Esophagus squamous epithelium (tissue), 5 donors: ENCODE measurements at regions not wholly inside any gene's neighbourhood (a gene's known extent, or its start where the extent isn't known, plus 50 kb on each side); places are given as distances from the start of the nearest gene placed in this dataset.

Source experiments
- DNase-seq: peaks from one replicate; lab custom pipeline; 2025; lab: John Stamatoyannopoulos, UW
- H3K27ac ChIP-seq, 4 donors: fragments of 200-600 bp; sonication (generic); one replicate each; pipeline ENCODE4 v1.5.1; 2016 to 2019; ENCODE audit warnings: mild to moderate bottlenecking in 1 of 4
- H3K27me3 ChIP-seq, 4 donors: fragments of 200-600 bp; sonication (generic); 1 replicate in 3 of 4; 2 replicates in 1 of 4; pipeline versions ENCODE4 v1.5.1 to v1.6.0; 2017 to 2021; ENCODE audit warnings: antibody characterized with exemption in 1 of 4
- H3K36me3 ChIP-seq, 3 donors: fragments of 200-600 bp; sonication (generic); one replicate each; pipeline ENCODE4 v1.5.1; 2016 to 2019
- H3K4me1 ChIP-seq, 3 donors: fragments of 200-600 bp; sonication (generic); one replicate each; pipeline ENCODE4 v1.5.1; 2017 to 2019
- H3K4me3 ChIP-seq, 4 donors: fragments of 200-600 bp; sonication (generic); 1 replicate in 3 of 4; 2 replicates in 1 of 4; pipeline ENCODE4 v1.5.1; 2016 to 2019; ENCODE audit warnings: mild to moderate bottlenecking in 2 of 4, moderate library complexity in 1 of 4
- H3K9me3 ChIP-seq, 3 donors: fragments of 200-600 bp; sonication (generic); one replicate each; pipeline ENCODE4 v1.5.1; 2016 to 2019
- CTCF ChIP-seq, 6 experiments: fragments of 450-650 bp in 4 of 6; fragments of 200-600 bp in 2 of 6; sonication (generic) in 2 of 6; IDR thresholded peaks; one replicate each; pipeline ENCODE4 v1.5.1; 2016 to 2019; ENCODE audit warnings: antibody characterized with exemption in 6 of 6, mild to moderate bottlenecking in 4 of 6, moderate library complexity in 4 of 6
- POLR2A ChIP-seq, 4 donors: fragments of 450-650 bp; IDR thresholded peaks; one replicate each; pipeline ENCODE4 v1.6.1; 2017; ENCODE audit warnings: antibody characterized with exemption in 4 of 4, mild to moderate bottlenecking in 4 of 4, moderate library complexity in 3 of 4
- WGBS, 2 donors: methylation state at CpG; one replicate each; pipeline ENCODE4 v1.1.5; 2018; 5-methylcytosine and 5-hydroxymethylcytosine counted together
- intact Hi-C: fragments of 100-400 bp; cut with DNase I; formaldehyde crosslinking; loops from one replicate; pipeline ENCODE4 v1.15.0; 2022
- donor health status: DM: yes; HTN: yes; CAD: no.

- no peak for DNase-seq
Observed at GRCh38 chr1:201703621-201704438, 125.1 kb upstream of the IPO9 start.

GRCh38 chr1:201704439-201704792 lies 124.5 kb upstream of the IPO9 start:
- Histone ChIP-seq H3K27ac (peak overlapping the region in 2 of 4 donors; percentile 69 to 73), H3K27me3 (peaks cover 0 to 4% (median 0%) of the 10 kb centered on the region in 4 donors), H3K36me3 (no peaks in the 10 kb centered on the region), H3K4me1 (peaks cover 10 to 38% (median 14%) of the 10 kb centered on the region in 3 donors), H3K4me3 (no peak overlapping the region), H3K9me3 (no peaks in the 10 kb centered on the region)
- no peak for TF ChIP-seq POLR2A (IDR thresholded peaks at IDR 0.05)
- peak in 2 of 6 experiments; percentile 5 to 10 for TF ChIP-seq CTCF (IDR thresholded peaks at IDR 0.05)
- no peak for DNase-seq
- no CpG with 5 or more reads among the region's 2 CpGs for WGBS, 2 donors
- intact Hi-C loops, result loop anchor here (2.0 kb wide), 1 partner anchor 146 kb away; no protein-coding TSS in a partner anchor

More at GRCh38 chr1:201703621-201704438, 125.1 kb upstream of the IPO9 start:
- TF ChIP-seq CTCF (IDR thresholded peaks at IDR 0.05) (peak; percentile 91 to 97 (median 96)), POLR2A (IDR thresholded peaks at IDR 0.05) (no peak)
- intact Hi-C loops, result loop anchor here (2.0 kb wide), 1 partner anchor 145 kb away; no protein-coding TSS in a partner anchor
- H3K4me3 ChIP-seq, result no peak overlapping the region
- peak overlapping the region; percentile 11 to 73 (median 58) for H3K27ac ChIP-seq
- H3K36me3 ChIP-seq, result no peaks in the 10 kb centered on the region
- H3K9me3 ChIP-seq, result no peaks in the 10 kb centered on the region
- H3K27me3 ChIP-seq, result peaks cover 0 to 4% (median 0%) of the 10 kb centered on the region in 4 donors
- H3K4me1 ChIP-seq, result peaks cover 10 to 33% (median 14%) of the 10 kb centered on the region in 3 donors
- 57% methylated on average over 9 of the region's 23 CpGs; no CpG with 5 or more reads in 1 of the 2 donors for WGBS, 2 donors

GRCh38 chr1:201705389-201705788 lies 123.6 kb upstream of the IPO9 start:
- Histone ChIP-seq H3K27me3 (peaks cover 0 to 4% (median 0%) of the 10 kb centered on the region in 4 donors), H3K27ac (no peak overlapping the region), H3K4me3 (no peak overlapping the region), H3K4me1 (peaks cover 10 to 45% (median 18%) of the 10 kb centered on the region in 3 donors), H3K36me3 (no peaks in the 10 kb centered on the region), H3K9me3 (no peaks in the 10 kb centered on the region)
- no peak for DNase-seq
- intact Hi-C loops, result loop anchor here (2.0 kb wide), 1 partner anchor 147 kb away; no protein-coding TSS in a partner anchor
- TF ChIP-seq POLR2A (IDR thresholded peaks at IDR 0.05) (no peak), CTCF (IDR thresholded peaks at IDR 0.05) (no peak)
- 80 to 82% methylated on average over 4 to 6 of the region's 9 CpGs for WGBS, 2 donors

GRCh38 chr1:201706109-201706508 lies 122.8 kb upstream of the IPO9 start:
- Histone ChIP-seq H3K36me3 (no peaks in the 10 kb centered on the region), H3K4me3 (no peak overlapping the region), H3K27ac (no peak overlapping the region), H3K27me3 (peaks cover 0 to 4% (median 0%) of the 10 kb centered on the region in 4 donors), H3K4me1 (peaks cover 10 to 51% (median 22%) of the 10 kb centered on the region in 3 donors), H3K9me3 (no peaks in the 10 kb centered on the region)
- no peak for DNase-seq
- intact Hi-C loops, result no loop called here
- WGBS, 2 donors, result 53 to 73% methylated on average over 1 of the region's 1 CpG
- no peak for TF ChIP-seq CTCF (IDR thresholded peaks at IDR 0.05)
- no peak for TF ChIP-seq POLR2A (IDR thresholded peaks at IDR 0.05)

GRCh38 chr1:201707027-201707426 lies 121.9 kb upstream of the IPO9 start:
- no peaks in the 10 kb centered on the region for H3K9me3 ChIP-seq
- H3K27me3 ChIP-seq, result peaks cover 0 to 4% (median 0%) of the 10 kb centered on the region in 4 donors
- TF ChIP-seq POLR2A (IDR thresholded peaks at IDR 0.05) (no peak), CTCF (IDR thresholded peaks at IDR 0.05) (no peak)
- WGBS, 2 donors, result 73 to 75% methylated on average over 4 to 6 of the region's 7 CpGs
- no peak for DNase-seq
- intact Hi-C loops, result no loop called here
- peak overlapping the region in 1 of 4 donors; percentile 11 for H3K27ac ChIP-seq
- H3K36me3 ChIP-seq, result no peaks in the 10 kb centered on the region
- H3K4me3 ChIP-seq, result no peak overlapping the region
- H3K4me1 ChIP-seq, result peaks cover 10 to 60% (median 31%) of the 10 kb centered on the region in 3 donors
